ENCODE measurements at regions not wholly inside any gene's neighbourhood (a gene's known extent, or its start where the extent isn't known, plus 50 kb on each side); places are given as distances from the start of the nearest gene placed in this dataset.

DNA sequence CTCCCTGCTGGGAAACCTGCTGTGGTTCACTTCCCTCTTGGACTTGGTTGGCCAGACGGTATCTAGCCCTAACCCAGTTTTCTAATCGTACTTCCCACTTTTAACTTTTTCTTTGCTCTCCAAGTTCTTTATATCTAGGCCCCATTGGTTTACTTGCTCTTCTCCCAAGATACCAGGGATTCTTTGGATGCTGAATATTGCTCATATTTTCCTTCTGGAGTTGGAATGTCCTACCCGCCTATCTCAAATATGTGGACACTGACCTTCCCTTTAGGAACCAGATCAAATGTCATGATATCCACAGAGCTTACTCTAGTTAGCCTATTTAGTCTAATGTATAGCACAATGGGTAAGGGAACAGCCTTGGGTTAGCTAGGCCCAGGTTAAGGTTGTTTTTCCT, 228.6 kb downstream of the DACT1 start:
- TF ChIP-seq POLR2AphosphoS5 (IDR thresholded peaks at IDR 0.05; ENCODE audit: low read depth, low read length): no peak
- no peak for TF ChIP-seq CTCF (IDR thresholded peaks at IDR 0.05)
- TF ChIP-seq FOXM1 (IDR thresholded peaks at IDR 0.05; ENCODE audit: low read depth): no peak
- no peak for TF ChIP-seq NFIC (IDR thresholded peaks at IDR 0.05; ENCODE audit: borderline replicate concordance)
- no peak for TF ChIP-seq RAD21 (IDR thresholded peaks at IDR 0.05; ENCODE audit: low read length)
- TF ChIP-seq EZH2phosphoT487 (IDR thresholded peaks at IDR 0.05; ENCODE audit: borderline replicate concordance, low read depth): no peak
- no peak for TF ChIP-seq JUND (IDR thresholded peaks at IDR 0.05)
- TF ChIP-seq ELF1 (IDR thresholded peaks at IDR 0.05): no peak
- no peak for TF ChIP-seq CHD2 (IDR thresholded peaks at IDR 0.05; ENCODE audit: low read length, partially characterized antibody)
- TF ChIP-seq MAX (IDR thresholded peaks at IDR 0.05; ENCODE audit: low read depth): no peak
